ENCODE measurements at regions not wholly inside any gene's neighbourhood (a gene's known extent, or its start where the extent isn't known, plus 50 kb on each side); places are given as distances from the start of the nearest gene placed in this dataset.

GRCh38 chr6:159342146-159342545 is 172.9 kb downstream of the FNDC1 start:
- no peak for DNase-seq (ENCODE audit: low read depth in 2 of 2)

DNA sequence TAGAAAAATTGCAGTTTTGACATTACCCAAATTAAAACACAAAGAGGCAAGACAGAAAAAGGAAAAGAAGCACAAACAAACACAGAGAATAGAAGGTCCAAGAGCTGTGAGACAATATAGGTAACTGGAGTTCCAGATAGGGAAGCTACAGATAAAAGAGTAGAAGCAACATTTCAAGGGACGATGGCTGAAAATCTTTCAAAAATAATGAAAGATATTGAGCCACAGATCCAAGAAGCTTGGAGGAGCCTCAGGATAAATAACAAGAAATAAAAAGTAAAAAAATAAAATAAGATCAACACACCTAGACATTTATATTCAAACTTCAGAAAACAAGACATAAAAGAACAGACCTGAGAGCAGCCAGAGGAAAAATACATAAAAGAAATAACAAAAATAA is 164.9 kb downstream of the FNDC1 start:
- DNase-seq (ENCODE audit: low read depth in 2 of 2), result no peak

DNA sequence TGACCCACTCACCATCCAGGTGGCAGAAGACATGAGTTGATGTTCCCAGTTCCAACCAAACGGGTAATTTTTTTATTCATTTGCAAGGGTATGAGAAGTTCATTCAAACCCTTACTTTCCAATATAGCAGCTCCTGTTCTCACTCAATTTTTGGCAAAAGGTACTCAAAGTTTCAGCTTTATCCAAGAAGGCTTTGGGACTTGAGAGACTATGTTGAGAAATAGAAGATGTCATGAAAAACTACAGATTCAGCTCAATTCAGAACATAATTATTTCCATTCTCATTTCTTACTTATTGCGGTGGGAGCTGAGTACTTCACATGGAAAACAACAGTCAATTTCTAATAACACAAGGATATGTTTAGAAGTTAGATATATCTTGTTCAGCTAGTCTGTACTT is 162.3 kb downstream of the FNDC1 start:
- DNase-seq (ENCODE audit: low read depth in 2 of 2), result no peak

- DNase-seq (ENCODE audit: low read depth in 2 of 2), result no peak
These were observed 159.9 kb downstream of the FNDC1 start for GRCh38 chr6:159329081-159329480.

DNA sequence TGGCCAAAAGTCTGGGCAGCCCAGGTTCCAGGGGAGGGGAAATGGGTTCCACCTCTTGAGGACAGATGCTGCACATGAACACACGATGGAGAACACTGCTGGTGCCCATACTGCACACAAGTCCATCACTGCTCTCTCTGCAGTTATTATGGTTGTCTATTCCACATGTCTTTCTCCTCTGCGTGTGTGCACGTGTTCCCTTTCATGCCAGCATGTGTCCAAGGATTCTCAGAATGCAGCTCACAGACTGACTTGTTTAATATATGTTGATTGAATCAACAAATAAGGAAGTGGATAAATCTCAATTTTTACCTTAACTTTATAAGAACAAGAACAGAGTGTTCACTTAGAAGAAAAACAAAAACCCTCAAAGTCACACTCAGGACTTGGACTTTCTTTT is 158.9 kb downstream of the FNDC1 start:
- DNase-seq (ENCODE audit: low read depth in 2 of 2), result no peak

DNA sequence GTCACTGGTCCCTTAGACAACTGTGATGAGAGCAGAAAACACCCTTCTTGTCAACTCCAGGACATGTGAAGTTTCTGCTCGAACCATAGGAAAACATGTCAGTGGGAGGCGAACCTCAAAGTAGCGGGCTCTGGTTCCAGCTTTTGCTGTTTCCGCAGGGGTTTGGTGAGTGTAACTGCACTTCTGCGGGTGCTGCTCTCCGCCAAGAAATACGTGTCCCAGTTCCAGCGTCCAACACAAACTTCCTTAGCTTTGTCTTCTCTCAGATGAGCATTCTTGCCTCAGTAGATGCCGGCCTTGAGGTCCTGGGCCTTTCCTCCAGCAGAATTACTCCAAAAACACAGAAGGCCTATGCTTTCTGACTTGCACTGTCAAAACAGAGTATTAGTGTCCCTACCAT is 156.3 kb downstream of the FNDC1 start:
- no peak for DNase-seq (ENCODE audit: low read depth in 2 of 2)

DNA sequence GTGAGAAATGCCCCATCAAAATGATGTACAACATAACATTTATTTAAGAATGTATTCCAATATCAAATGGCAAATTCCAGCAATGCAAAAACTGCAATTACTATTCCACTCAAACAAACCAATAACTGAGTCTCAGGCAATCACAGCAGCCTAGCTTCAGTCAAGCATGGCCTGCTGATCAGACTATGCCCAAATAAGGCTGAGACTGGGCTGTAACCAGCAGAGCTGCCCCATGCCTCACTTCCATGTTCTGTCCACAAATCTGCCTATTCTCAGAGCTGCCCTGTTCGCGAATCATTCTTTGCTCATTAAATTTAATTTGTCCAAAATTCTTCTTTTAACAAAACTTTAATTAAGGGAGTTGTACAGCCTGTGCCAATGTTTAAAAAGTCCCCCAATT is 155.4 kb downstream of the FNDC1 start:
- DNase-seq (ENCODE audit: low read depth in 2 of 2), result no peak
